ENCODE measurements at regions not wholly inside any gene's neighbourhood (a gene's known extent, or its start where the extent isn't known, plus 50 kb on each side); places are given as distances from the start of the nearest gene placed in this dataset.

- DNase-seq (ENCODE audit: low spot score): no peak
These were observed 267.4 kb downstream of the CENPW start for GRCh38 chr6:126607289-126607688.

GRCh38 chr6:126608681-126609080, 268.8 kb downstream of the CENPW start:
- no peak for DNase-seq (ENCODE audit: low spot score)

GRCh38 chr6:126614642-126615504, 275.0 kb downstream of the CENPW start:
- no peak for DNase-seq (ENCODE audit: low spot score)

- DNase-seq (ENCODE audit: low spot score): no peak
These were observed 277.0 kb downstream of the CENPW start for GRCh38 chr6:126616866-126617265.

GRCh38 chr6:126618639-126619343, 278.9 kb downstream of the CENPW start:
- no peak for DNase-seq (ENCODE audit: low spot score)

- no peak for DNase-seq (ENCODE audit: low spot score)
These were observed 280.8 kb downstream of the CENPW start for GRCh38 chr6:126620719-126621118.

GRCh38 chr6:126625019-126625418, 285.1 kb downstream of the CENPW start:
- DNase-seq (ENCODE audit: low spot score): no peak

GRCh38 chr6:126628125-126628524, 288.2 kb downstream of the CENPW start:
- no peak for DNase-seq (ENCODE audit: low spot score)

GRCh38 chr6:126631363-126631762, 291.4 kb downstream of the CENPW start:
- no peak for DNase-seq (ENCODE audit: low spot score)

- no peak for DNase-seq (ENCODE audit: low spot score)
These were observed 292.4 kb downstream of the CENPW start for GRCh38 chr6:126632271-126632670.

GRCh38 chr6:126633373-126633772, 293.5 kb downstream of the CENPW start:
- no peak for DNase-seq (ENCODE audit: low spot score)

- DNase-seq (ENCODE audit: low spot score): no peak
These were observed 300.4 kb downstream of the CENPW start for GRCh38 chr6:126640356-126640755.

- DNase-seq (ENCODE audit: low spot score): no peak
These were observed 301.0 kb downstream of the CENPW start for GRCh38 chr6:126640921-126641320.

- DNase-seq (ENCODE audit: low spot score): no peak
These were observed 301.7 kb downstream of the CENPW start for GRCh38 chr6:126641641-126642040.

- no peak for DNase-seq (ENCODE audit: low spot score)
These were observed 303.4 kb downstream of the CENPW start for GRCh38 chr6:126643352-126643751.

GRCh38 chr6:126650931-126651330, 311.0 kb downstream of the CENPW start:
- no peak for DNase-seq (ENCODE audit: low spot score)

- DNase-seq (ENCODE audit: low spot score): no peak
These were observed 317.8 kb downstream of the CENPW start for GRCh38 chr6:126657561-126658175.

GRCh38 chr6:126660376-126660775, 320.5 kb downstream of the CENPW start:
- no peak for DNase-seq (ENCODE audit: low spot score)

- DNase-seq (ENCODE audit: low spot score): no peak
These were observed 321.7 kb downstream of the CENPW start for GRCh38 chr6:126661646-126662045.

GRCh38 chr6:126662966-126663365, 323.1 kb downstream of the CENPW start:
- no peak for DNase-seq (ENCODE audit: low spot score)

GRCh38 chr6:126664271-126664670, 324.4 kb downstream of the CENPW start:
- no peak for DNase-seq (ENCODE audit: low spot score)

GRCh38 chr6:126665551-126665950, 325.6 kb downstream of the CENPW start:
- DNase-seq (ENCODE audit: low spot score): no peak

GRCh38 chr6:126667071-126667470, 327.2 kb downstream of the CENPW start:
- DNase-seq (ENCODE audit: low spot score): no peak
